HCT116 (cell line): ENCODE measurements at regions not wholly inside any gene's neighbourhood (a gene's known extent, or its start where the extent isn't known, plus 50 kb on each side); places are given as distances from the start of the nearest gene placed in this dataset.

ENCODE experiments used
- ATAC-seq: fragments of 200-7000 bp; cut with Tn5 transposase; 2 replicates; pipeline ENCODE4 v1.9.1; 2020; ENCODE audit warnings: mild to moderate bottlenecking, moderate library complexity
- BruUV-seq: library from RNA; stranded (reverse); fragments of 400-500 nt; replicated peaks from 2 replicates; lab custom pipeline; 2021; lab: Mats Ljungman, UMichigan
- CTCF ChIA-PET: fragments of 300-600 bp; sonication (Branson Sonifier 250); formaldehyde crosslinking; loops from one replicate; lab custom pipeline; 2021; ENCODE audit warnings: antibody characterized with exemption; lab: Charles Lee
- POLR2A ChIA-PET: fragments of 300-600, 350-600 bp; sonication (Branson Sonifier 250); formaldehyde crosslinking; loops from one replicate; lab custom pipeline; 2021; ENCODE audit warnings: antibody characterized with exemption; lab: Charles Lee
- RAD21 ChIA-PET, 2 experiments: fragments of 300-600 bp; sonication (Branson Sonifier 250); formaldehyde crosslinking; loops; one replicate each; lab custom pipeline; 2023; ENCODE audit warnings: low total read pairs in 2 of 2; ENCODE audit not compliant: uncharacterized antibody in 2 of 2, unreplicated experiment in 2 of 2, low non-redundant PET in 1 of 2; lab: Charles Lee
- DNase-seq: peaks from one replicate; pipeline ENCODE4 v3.0.0-alpha.2; 2010; ENCODE audit warnings: low read depth, low spot score
- H2AFZ ChIP-seq: fragments of 200-600 bp; shearing (Covaris generic), sonication (generic); 2 replicates; pipeline ENCODE4 v1.6.1; 2017; ENCODE audit warnings: low read depth, mixed run types, mixed read lengths, antibody characterized with exemption, low read length; ENCODE audit not compliant: poor library complexity, severe bottlenecking
- H3K27ac ChIP-seq: 2 replicates; pipeline ENCODE4 v1.5.1; 2012; ENCODE audit warnings: low read depth, low read length
- H3K27me3 ChIP-seq: fragments of 200-600 bp; sonication (generic); 2 replicates; pipeline ENCODE4 v1.6.1; 2016; ENCODE audit warnings: mixed run types, low read length, mixed read lengths; ENCODE audit not compliant: insufficient read depth
- H3K36me3 ChIP-seq, 2 experiments: fragments of 200-500 bp in 1 of 2; fragments of 200-600 bp in 1 of 2; sonication (Bioruptor generic) in 1 of 2; sonication (generic) in 1 of 2; 2 replicates each; pipeline versions ENCODE4 v1.5.1 to v1.6.1; 2014 to 2016; ENCODE audit warnings: low read length in 2 of 2, inconsistent platforms in 1 of 2, mixed read lengths in 1 of 2, mixed run types in 1 of 2; ENCODE audit not compliant: insufficient read depth in 2 of 2, control insufficient read depth in 1 of 2
- H3K4me1 ChIP-seq, 2 experiments: fragments of 200-600 bp in 1 of 2; sonication (generic) in 1 of 2; 2 replicates each; pipeline versions ENCODE4 v1.5.1 to v1.6.1; 2012 to 2017; ENCODE audit warnings: low read length in 2 of 2, inconsistent platforms in 1 of 2, mild to moderate bottlenecking in 1 of 2, mixed read lengths in 1 of 2, mixed run types in 1 of 2, moderate library complexity in 1 of 2; ENCODE audit not compliant: insufficient read depth in 2 of 2, control insufficient read depth in 1 of 2
- H3K4me2 ChIP-seq: fragments of 200-600 bp; sonication (generic); 2 replicates; pipeline ENCODE4 v1.6.1; 2017; ENCODE audit warnings: mixed run types, low read length, mixed read lengths
- H3K4me3 ChIP-seq, 2 experiments: fragments of 200-600 bp in 1 of 2; sonication (generic) in 1 of 2; replicated peaks in 1 of 2; 2 replicates each; pipeline ENCODE4 v1.5.1; 2011 to 2016; ENCODE audit warnings: low read length in 2 of 2, control low read depth in 1 of 2, low read depth in 1 of 2, mild to moderate bottlenecking in 1 of 2, mixed read lengths in 1 of 2, mixed run types in 1 of 2
- H3K79me2 ChIP-seq: fragments of 200-600 bp; sonication (generic); 2 replicates; pipeline ENCODE4 v1.6.1; 2017; ENCODE audit warnings: mild to moderate bottlenecking, mixed run types, low read length, moderate library complexity, mixed read lengths; ENCODE audit not compliant: insufficient read depth
- H3K9ac ChIP-seq: fragments of 200-600 bp; sonication (generic); 2 replicates; pipeline ENCODE4 v1.6.1; 2016; ENCODE audit warnings: low read length, mixed read lengths
- H3K9me2 ChIP-seq: fragments of 200-600 bp; sonication (generic), shearing (Covaris generic); 2 replicates; pipeline ENCODE4 v1.6.1; 2017; ENCODE audit warnings: mixed run types, mild to moderate bottlenecking, moderate library complexity; ENCODE audit not compliant: insufficient read depth
- H3K9me3 ChIP-seq, 2 experiments: fragments of 200-500 bp in 1 of 2; fragments of 200-600 bp in 1 of 2; sonication (Bioruptor generic) in 1 of 2; sonication (generic) in 1 of 2; 2 replicates each; pipeline ENCODE4 v1.6.1; 2014 to 2017; ENCODE audit warnings: low read length in 2 of 2, mixed read lengths in 2 of 2, inconsistent platforms in 1 of 2, low read depth in 1 of 2, mild to moderate bottlenecking in 1 of 2, mixed run types in 1 of 2, moderate library complexity in 1 of 2; ENCODE audit not compliant: control insufficient read depth in 1 of 2, insufficient read depth in 1 of 2
- H4K20me1 ChIP-seq: fragments of 200-600 bp; sonication (generic), shearing (Covaris generic); 2 replicates; pipeline ENCODE4 v1.6.1; 2017; ENCODE audit warnings: mixed run types, mild to moderate bottlenecking, moderate library complexity; ENCODE audit not compliant: insufficient read depth
- ATF3 ChIP-seq: IDR thresholded peaks from 2 replicates; pipeline ENCODE4 v1.6.1; 2012
- CEBPB ChIP-seq: IDR thresholded peaks from 2 replicates; pipeline ENCODE4 v1.6.1; 2012; ENCODE audit warnings: low read depth
- CTCF ChIP-seq, 3 experiments: fragments of 200-600 bp in 1 of 3; sonication (generic) in 1 of 3; IDR thresholded peaks in 2 of 3; conservative IDR thresholded peaks in 1 of 3; 2 replicates each; pipeline ENCODE4 v1.5.1; 2012 to 2017; ENCODE audit warnings: low read depth in 2 of 3, low read length in 2 of 3, antibody characterized with exemption in 1 of 3, borderline replicate concordance in 1 of 3, control low read depth in 1 of 3, mild to moderate bottlenecking in 1 of 3, mixed read lengths in 1 of 3, mixed run types in 1 of 3, moderate library complexity in 1 of 3; ENCODE audit not compliant: insufficient read depth in 1 of 3
- ELF1 ChIP-seq: IDR thresholded peaks from 2 replicates; pipeline ENCODE4 v1.6.1; 2012; ENCODE audit warnings: low read depth, borderline replicate concordance
- RAD21 ChIP-seq: IDR thresholded peaks from 2 replicates; pipeline ENCODE4 v1.6.1; 2012; ENCODE audit warnings: low read depth, mild to moderate bottlenecking
- REST ChIP-seq: IDR thresholded peaks from 2 replicates; pipeline ENCODE4 v1.6.1; 2012; ENCODE audit warnings: low read depth
- SP1 ChIP-seq: IDR thresholded peaks from 2 replicates; pipeline ENCODE4 v1.6.1; 2012; ENCODE audit warnings: low read depth
- SRF ChIP-seq: IDR thresholded peaks from 2 replicates; pipeline ENCODE4 v1.6.1; 2012; ENCODE audit warnings: low read depth
- TCF7L2 ChIP-seq: IDR thresholded peaks from 2 replicates; pipeline ENCODE4 v1.7.0; 2011; ENCODE audit warnings: borderline replicate concordance, inconsistent platforms; ENCODE audit not compliant: insufficient read depth, insufficient read length; ENCODE audit errors: extremely low read depth
- intact Hi-C: fragments of 100-400 bp; cut with micrococcal nuclease; formaldehyde crosslinking; loops from 2 replicates; pipeline ENCODE4 v1.10.0; 2022

- Histone ChIP-seq H3K27me3 (no peaks in the 10 kb centered on the region), H3K79me2 (no peaks in the 10 kb centered on the region), H3K36me3 (no peaks in the 10 kb centered on the region), H3K4me3 (no peak overlapping the region), H3K9me2 (no peaks in the 10 kb centered on the region), H4K20me1 (no peaks in the 10 kb centered on the region), H3K27ac (no peak overlapping the region), H3K4me1 (no peaks in the 10 kb centered on the region), H3K9ac (no peak overlapping the region), H2AFZ (no peak overlapping the region), H3K4me2 (no peak overlapping the region), H3K9me3 (peaks cover 13 to 14% of the 10 kb centered on the region in 2 experiments; a peak in 2 of 4 replicates)
- ChIA-PET POLR2A (no interaction called here), CTCF (no interaction called here), RAD21 (no interaction called here)
- BruUV-seq, result no TSS peak
- no peak for ATAC-seq
- TF ChIP-seq CTCF (IDR thresholded peaks at IDR 0.05 in 2 of 3, conservative IDR thresholded peaks at IDR 0.05 in 1 of 3; ENCODE audit: borderline replicate concordance in 1 of 3, insufficient read depth in 1 of 3, low read depth in 2 of 3, low read length in 2 of 3) (no peak), SP1 (no peak), CEBPB (no peak), REST (no peak), RAD21 (no peak), ELF1 (no peak), ATF3 (no peak), SRF (no peak), TCF7L2 (no peak)
- TF ChIP-seq, all 23 proteins: peak for 0
- DNase-seq, result no peak
- intact Hi-C loops, result no loop called here
Observed at GRCh38 chr11:80414181-80415165, 973.6 kb upstream of the TENM4 start.
